C4-2B (cell line): ENCODE measurements at regions not wholly inside any gene's neighbourhood (a gene's known extent, or its start where the extent isn't known, plus 50 kb on each side); places are given as distances from the start of the nearest gene placed in this dataset.

ENCODE experiments used
- CTCF ChIP-seq: fragments of 450-650 bp; conservative IDR thresholded peaks from 2 replicates; pipeline ENCODE4 v1.5.1; 2017; ENCODE audit warnings: mild to moderate bottlenecking
- ZFX ChIP-seq: fragments of 450-650 bp; IDR thresholded peaks from 2 replicates; pipeline ENCODE4 v1.6.1; 2017

- TF ChIP-seq CTCF (no peak), ZFX (no peak)
Observed at GRCh38 chr12:24499151-24500146, 449.5 kb downstream of the BCAT1 start.
